HUES48 (cell line): ENCODE measurements at regions not wholly inside any gene's neighbourhood (a gene's known extent, or its start where the extent isn't known, plus 50 kb on each side); places are given as distances from the start of the nearest gene placed in this dataset.

Source experiments
- H3K27ac ChIP-seq: one replicate; pipeline ENCODE4 v1.7.0; 2013; ENCODE audit warnings: low read depth, low read length, inconsistent platforms
- H3K27me3 ChIP-seq: 2 replicates; pipeline ENCODE4 v1.6.1; 2013; ENCODE audit warnings: mild to moderate bottlenecking, low read length; ENCODE audit not compliant: control insufficient read depth, insufficient read depth
- H3K36me3 ChIP-seq: 2 replicates; pipeline ENCODE4 v1.6.1; 2013; ENCODE audit warnings: low read length; ENCODE audit not compliant: control insufficient read depth, insufficient read depth
- H3K4me1 ChIP-seq: 2 replicates; pipeline ENCODE4 v1.6.1; 2013; ENCODE audit warnings: mild to moderate bottlenecking, low read length; ENCODE audit not compliant: control insufficient read depth, insufficient read depth
- H3K4me3 ChIP-seq: 2 replicates; pipeline ENCODE4 v1.5.1; 2013; ENCODE audit warnings: mild to moderate bottlenecking, low read depth, low read length
- H3K9ac ChIP-seq: 2 replicates; pipeline ENCODE4 v1.6.1; 2013; ENCODE audit warnings: mild to moderate bottlenecking, low read depth, low read length, moderate library complexity
- H3K9me3 ChIP-seq: 2 replicates; pipeline ENCODE4 v1.6.1; 2013; ENCODE audit warnings: low read length; ENCODE audit not compliant: control insufficient read depth, insufficient read depth

DNA sequence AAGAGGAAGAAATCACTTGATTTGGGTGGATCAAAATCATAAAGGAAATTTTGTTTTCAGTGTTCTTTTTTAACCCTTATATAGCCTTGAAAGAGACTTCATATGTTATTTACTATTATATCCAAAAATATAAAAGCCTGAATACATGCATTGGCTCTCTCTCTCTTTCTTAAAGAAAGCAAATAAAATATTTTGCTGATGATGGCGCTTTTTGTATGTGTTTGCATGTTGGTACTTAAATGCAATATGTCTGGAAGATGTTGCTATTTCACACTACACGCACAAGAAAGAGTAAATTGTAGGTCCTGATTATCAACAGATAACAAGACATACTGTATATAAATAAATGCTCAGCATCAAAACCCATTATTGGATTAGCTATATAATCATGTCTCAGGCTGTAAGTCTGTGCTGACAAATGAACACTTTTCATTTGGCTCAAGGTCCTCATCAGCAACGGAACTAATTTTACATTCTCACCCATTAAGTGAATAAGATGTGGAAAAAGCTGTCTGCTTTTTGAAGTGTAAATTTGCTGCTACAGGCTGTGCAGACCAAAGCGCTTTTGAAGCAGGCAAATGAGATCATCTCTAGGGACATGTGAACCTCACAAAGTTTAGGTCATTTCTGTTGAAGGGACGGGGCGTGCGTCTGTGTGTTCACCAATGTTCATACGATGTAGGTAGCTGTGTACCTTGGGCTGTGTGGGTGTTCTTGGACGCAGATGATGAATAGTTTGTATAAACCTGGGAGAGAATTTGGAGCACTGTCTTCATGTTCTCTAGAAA is 122.4 kb upstream of the LMO4 start:
- no peaks in the 10 kb centered on the region for H3K27me3 ChIP-seq
- H3K9ac ChIP-seq: no peak overlapping the region
- H3K36me3 ChIP-seq: no peaks in the 10 kb centered on the region
- no peak overlapping the region for H3K4me3 ChIP-seq
- no peaks in the 10 kb centered on the region for H3K9me3 ChIP-seq
- H3K4me1 ChIP-seq: peaks cover 8% of the 10 kb centered on the region
- no peak overlapping the region for H3K27ac ChIP-seq

DNA sequence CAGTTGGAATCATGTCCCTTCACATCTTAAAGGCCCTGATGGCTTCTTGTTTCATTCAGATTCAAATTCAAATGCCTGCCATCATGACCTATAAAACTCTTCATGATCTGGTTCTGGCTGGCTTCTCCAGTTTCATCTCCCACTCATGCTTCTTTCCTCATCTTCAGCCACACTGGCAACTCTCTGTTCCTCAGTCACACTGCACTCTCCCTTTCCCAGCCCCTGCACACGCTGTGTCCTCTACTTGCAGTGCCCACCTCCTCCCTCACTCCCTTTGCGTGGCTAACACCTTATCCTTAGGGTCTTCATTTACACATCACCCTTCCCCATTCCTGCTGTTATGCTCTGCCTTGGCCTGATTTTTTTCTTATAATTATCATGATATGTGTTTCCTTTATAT is 120.6 kb upstream of the LMO4 start:
- Histone ChIP-seq H3K9ac (no peak overlapping the region), H3K36me3 (no peaks in the 10 kb centered on the region), H3K4me1 (no peaks in the 10 kb centered on the region), H3K4me3 (no peak overlapping the region), H3K9me3 (no peaks in the 10 kb centered on the region), H3K27ac (no peak overlapping the region), H3K27me3 (no peaks in the 10 kb centered on the region)

GRCh38 chr1:87208931-87209330 is 119.7 kb upstream of the LMO4 start:
- Histone ChIP-seq H3K27me3 (no peaks in the 10 kb centered on the region), H3K9me3 (no peaks in the 10 kb centered on the region), H3K4me3 (no peak overlapping the region), H3K36me3 (no peaks in the 10 kb centered on the region), H3K27ac (no peak overlapping the region), H3K4me1 (no peaks in the 10 kb centered on the region), H3K9ac (no peak overlapping the region)

GRCh38 chr1:87210151-87210550 is 118.5 kb upstream of the LMO4 start:
- no peaks in the 10 kb centered on the region for H3K36me3 ChIP-seq
- 0 out of 2 replicates have a peak, but pooled peaks cover 2% of the 10 kb centered on the region for H3K9me3 ChIP-seq
- no peaks in the 10 kb centered on the region for H3K4me1 ChIP-seq
- H3K27me3 ChIP-seq: no peaks in the 10 kb centered on the region
- no peak overlapping the region for H3K9ac ChIP-seq
- no peak overlapping the region for H3K4me3 ChIP-seq
- H3K27ac ChIP-seq: no peak overlapping the region

GRCh38 chr1:87212431-87213134 is 116.1 kb upstream of the LMO4 start:
- Histone ChIP-seq H3K4me3 (no peak overlapping the region), H3K9me3 (0 out of 2 replicates have a peak, but pooled peaks cover 2% of the 10 kb centered on the region), H3K4me1 (no peaks in the 10 kb centered on the region), H3K36me3 (no peaks in the 10 kb centered on the region), H3K9ac (no peak overlapping the region), H3K27me3 (no peaks in the 10 kb centered on the region), H3K27ac (no peak overlapping the region)

- Histone ChIP-seq H3K27ac (no peak overlapping the region), H3K9ac (no peak overlapping the region), H3K36me3 (no peaks in the 10 kb centered on the region), H3K9me3 (0 out of 2 replicates have a peak, but pooled peaks cover 2% of the 10 kb centered on the region), H3K4me3 (no peak overlapping the region), H3K4me1 (no peaks in the 10 kb centered on the region), H3K27me3 (no peaks in the 10 kb centered on the region)
Measured at GRCh38 chr1:87213135-87213515, 115.6 kb upstream of the LMO4 start.

DNA sequence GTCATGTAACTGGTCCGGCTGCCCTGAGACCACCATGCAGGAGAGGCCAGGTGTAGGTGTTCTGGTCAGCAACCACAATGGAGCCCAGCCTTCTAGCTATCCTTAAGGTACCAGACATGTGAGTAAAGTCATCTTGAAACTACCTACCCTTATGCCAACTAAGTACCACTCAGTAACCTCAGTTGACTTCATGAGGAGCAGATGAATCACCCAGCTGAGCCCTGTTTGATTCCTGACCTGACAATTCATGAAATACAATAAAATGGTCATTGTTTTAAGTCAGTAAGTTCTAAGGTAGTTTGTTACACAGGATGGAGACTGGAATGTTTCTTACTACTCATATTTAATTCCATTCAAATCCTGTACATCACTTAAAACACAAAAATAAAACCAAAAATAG is 113.1 kb upstream of the LMO4 start:
- Histone ChIP-seq H3K36me3 (no peaks in the 10 kb centered on the region), H3K27me3 (no peaks in the 10 kb centered on the region), H3K4me1 (no peaks in the 10 kb centered on the region), H3K9me3 (0 out of 2 replicates have a peak, but pooled peaks cover 2% of the 10 kb centered on the region), H3K9ac (no peak overlapping the region), H3K27ac (no peak overlapping the region), H3K4me3 (no peak overlapping the region)

DNA sequence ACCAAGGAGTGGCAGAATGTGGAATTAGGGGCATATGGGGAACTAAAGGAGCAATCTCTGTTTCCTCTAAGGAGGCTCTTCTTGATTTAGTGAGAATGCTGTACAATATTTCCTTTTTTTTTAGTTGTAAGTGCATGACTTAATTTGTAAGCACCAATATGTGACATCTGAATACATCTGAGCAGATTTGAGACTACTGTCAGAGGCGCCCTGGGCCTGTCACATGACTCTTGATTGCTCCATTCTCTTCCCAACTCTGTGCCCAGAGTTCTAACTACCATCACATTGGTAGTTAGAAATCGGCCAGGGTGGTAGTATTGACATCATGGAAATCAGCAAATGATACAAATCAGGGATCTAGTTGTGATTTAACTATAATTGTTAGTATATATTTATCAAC is 110.1 kb upstream of the LMO4 start:
- H3K9ac ChIP-seq: no peak overlapping the region
- H3K9me3 ChIP-seq: 0 out of 2 replicates have a peak, but pooled peaks cover 2% of the 10 kb centered on the region
- H3K27ac ChIP-seq: no peak overlapping the region
- no peak overlapping the region for H3K4me3 ChIP-seq
- H3K27me3 ChIP-seq: no peaks in the 10 kb centered on the region
- H3K4me1 ChIP-seq: no peaks in the 10 kb centered on the region
- H3K36me3 ChIP-seq: no peaks in the 10 kb centered on the region

DNA sequence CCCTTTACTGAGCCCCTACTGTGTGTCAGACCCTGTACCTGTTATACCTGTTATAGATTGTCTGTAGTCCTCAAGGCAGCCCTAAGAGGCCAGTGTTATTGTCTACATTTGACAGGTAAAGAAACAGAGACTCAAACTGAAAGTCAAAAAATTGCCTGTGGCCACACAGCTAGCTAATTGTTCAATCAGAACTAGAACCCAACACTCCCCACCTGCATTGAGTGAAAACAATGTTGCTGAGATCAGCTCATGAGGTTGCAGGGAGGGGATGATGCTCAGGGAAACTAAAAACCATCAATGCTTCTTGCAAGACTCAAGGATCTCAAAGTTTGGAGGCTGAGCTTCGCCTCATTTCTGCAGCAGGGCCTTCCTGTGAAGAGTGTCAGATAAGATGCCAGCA is 109.5 kb upstream of the LMO4 start:
- Histone ChIP-seq H3K27me3 (no peaks in the 10 kb centered on the region), H3K36me3 (no peaks in the 10 kb centered on the region), H3K4me3 (no peak overlapping the region), H3K27ac (no peak overlapping the region), H3K4me1 (no peaks in the 10 kb centered on the region), H3K9me3 (0 out of 2 replicates have a peak, but pooled peaks cover 2% of the 10 kb centered on the region), H3K9ac (no peak overlapping the region)

DNA sequence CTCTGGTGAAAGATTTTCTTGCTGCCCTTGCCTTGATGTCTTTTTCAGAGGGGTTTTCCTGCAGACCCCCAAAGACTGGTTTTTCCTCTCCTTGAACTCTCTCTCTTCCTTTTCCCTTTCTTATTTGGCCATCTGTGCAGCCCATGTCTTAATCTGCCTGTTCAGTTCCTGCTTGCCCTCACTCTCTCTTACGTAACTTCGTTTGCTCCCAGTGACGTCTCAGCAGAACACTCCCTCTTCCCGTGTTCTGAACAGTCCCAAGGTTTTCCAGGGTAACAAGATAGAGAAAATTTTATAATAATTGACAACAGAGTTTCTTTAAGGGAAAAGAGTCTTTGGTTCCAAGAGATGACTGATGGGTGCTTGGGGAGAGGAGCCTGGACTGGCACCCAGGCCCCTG is 109.1 kb upstream of the LMO4 start:
- H3K9ac ChIP-seq: no peak overlapping the region
- no peak overlapping the region for H3K27ac ChIP-seq
- H3K9me3 ChIP-seq: 0 out of 2 replicates have a peak, but pooled peaks cover 2% of the 10 kb centered on the region
- H3K36me3 ChIP-seq: no peaks in the 10 kb centered on the region
- H3K4me1 ChIP-seq: no peaks in the 10 kb centered on the region
- H3K27me3 ChIP-seq: no peaks in the 10 kb centered on the region
- no peak overlapping the region for H3K4me3 ChIP-seq

- Histone ChIP-seq H3K4me3 (no peak overlapping the region), H3K27me3 (no peaks in the 10 kb centered on the region), H3K4me1 (0 out of 2 replicates have a peak, but pooled peaks cover 1% of the 10 kb centered on the region), H3K36me3 (no peaks in the 10 kb centered on the region), H3K9me3 (no peaks in the 10 kb centered on the region), H3K9ac (no peak overlapping the region), H3K27ac (no peak overlapping the region)
Measured at GRCh38 chr1:87220993-87221392, 107.7 kb upstream of the LMO4 start.
